ENCODE measurements at regions not wholly inside any gene's neighbourhood (a gene's known extent, or its start where the extent isn't known, plus 50 kb on each side); places are given as distances from the start of the nearest gene placed in this dataset.

GRCh38 chr5:164972973-164973372 is 1467.6 kb downstream of the MAT2B start:
- Histone ChIP-seq H3K9me3 (replicated peaks; ENCODE audit: low read length) (no peaks in the 10 kb centered on the region), H3K9ac (ENCODE audit: low read depth, low read length) (no peak overlapping the region), H3K4me3 (ENCODE audit: low read length) (no peak overlapping the region), H3K4me1 (ENCODE audit: control insufficient read depth, insufficient read depth, low read length) (no peaks in the 10 kb centered on the region), H3K4me2 (ENCODE audit: low read length) (no peak overlapping the region), H3K36me3 (ENCODE audit: insufficient read depth, low read length) (no peaks in the 10 kb centered on the region), H3K27me3 (ENCODE audit: control insufficient read depth, insufficient read depth, low read length) (no peaks in the 10 kb centered on the region)

GRCh38 chr5:164975986-164976385 is 1470.6 kb downstream of the MAT2B start:
- Histone ChIP-seq H3K27me3 (ENCODE audit: control insufficient read depth, insufficient read depth, low read length) (no peaks in the 10 kb centered on the region), H3K4me2 (ENCODE audit: low read length) (no peak overlapping the region), H3K9me3 (replicated peaks; ENCODE audit: low read length) (no peaks in the 10 kb centered on the region), H3K9ac (ENCODE audit: low read depth, low read length) (no peak overlapping the region), H3K4me1 (ENCODE audit: control insufficient read depth, insufficient read depth, low read length) (no peaks in the 10 kb centered on the region), H3K36me3 (ENCODE audit: insufficient read depth, low read length) (no peaks in the 10 kb centered on the region), H3K4me3 (ENCODE audit: low read length) (no peak overlapping the region)

GRCh38 chr5:164980480-164980879 is 1475.1 kb downstream of the MAT2B start:
- Histone ChIP-seq H3K4me2 (ENCODE audit: low read length) (no peak overlapping the region), H3K27me3 (ENCODE audit: control insufficient read depth, insufficient read depth, low read length) (no peaks in the 10 kb centered on the region), H3K9ac (ENCODE audit: low read depth, low read length) (no peak overlapping the region), H3K4me1 (ENCODE audit: control insufficient read depth, insufficient read depth, low read length) (no peaks in the 10 kb centered on the region), H3K9me3 (replicated peaks; ENCODE audit: low read length) (no peaks in the 10 kb centered on the region), H3K36me3 (ENCODE audit: insufficient read depth, low read length) (no peaks in the 10 kb centered on the region), H3K4me3 (ENCODE audit: low read length) (no peak overlapping the region)

- H3K36me3 ChIP-seq (ENCODE audit: insufficient read depth, low read length), result no peaks in the 10 kb centered on the region
- H3K9ac ChIP-seq (ENCODE audit: low read depth, low read length), result no peak overlapping the region
- H3K27me3 ChIP-seq (ENCODE audit: control insufficient read depth, insufficient read depth, low read length), result no peaks in the 10 kb centered on the region
- H3K4me2 ChIP-seq (ENCODE audit: low read length), result no peak overlapping the region
- no peaks in the 10 kb centered on the region for H3K4me1 ChIP-seq (ENCODE audit: control insufficient read depth, insufficient read depth, low read length)
- H3K4me3 ChIP-seq (ENCODE audit: low read length), result no peak overlapping the region
- H3K9me3 ChIP-seq (replicated peaks; ENCODE audit: low read length), result peaks cover 11% of the 10 kb centered on the region
Observed at GRCh38 chr5:164998142-164998541, 1492.7 kb downstream of the MAT2B start.

- Histone ChIP-seq H3K4me1 (ENCODE audit: control insufficient read depth, insufficient read depth, low read length) (no peaks in the 10 kb centered on the region), H3K36me3 (ENCODE audit: insufficient read depth, low read length) (no peaks in the 10 kb centered on the region), H3K9me3 (replicated peaks; ENCODE audit: low read length) (peaks cover 8% of the 10 kb centered on the region), H3K27me3 (ENCODE audit: control insufficient read depth, insufficient read depth, low read length) (no peaks in the 10 kb centered on the region), H3K9ac (ENCODE audit: low read depth, low read length) (no peak overlapping the region), H3K4me2 (ENCODE audit: low read length) (no peak overlapping the region), H3K4me3 (ENCODE audit: low read length) (no peak overlapping the region)
Observed at GRCh38 chr5:164998590-164998989, 1493.2 kb downstream of the MAT2B start.

GRCh38 chr5:165000479-165001190 is 1495.2 kb downstream of the MAT2B start:
- Histone ChIP-seq H3K4me1 (ENCODE audit: control insufficient read depth, insufficient read depth, low read length) (no peaks in the 10 kb centered on the region), H3K4me3 (ENCODE audit: low read length) (no peak overlapping the region), H3K36me3 (ENCODE audit: insufficient read depth, low read length) (no peaks in the 10 kb centered on the region), H3K9ac (ENCODE audit: low read depth, low read length) (no peak overlapping the region), H3K9me3 (replicated peaks; ENCODE audit: low read length) (peaks cover 4% of the 10 kb centered on the region), H3K27me3 (ENCODE audit: control insufficient read depth, insufficient read depth, low read length) (no peaks in the 10 kb centered on the region), H3K4me2 (ENCODE audit: low read length) (no peak overlapping the region)

- Histone ChIP-seq H3K4me3 (ENCODE audit: low read length) (no peak overlapping the region), H3K4me2 (ENCODE audit: low read length) (no peak overlapping the region), H3K9ac (ENCODE audit: low read depth, low read length) (no peak overlapping the region), H3K27me3 (ENCODE audit: control insufficient read depth, insufficient read depth, low read length) (no peaks in the 10 kb centered on the region), H3K4me1 (ENCODE audit: control insufficient read depth, insufficient read depth, low read length) (no peaks in the 10 kb centered on the region), H3K36me3 (ENCODE audit: insufficient read depth, low read length) (no peaks in the 10 kb centered on the region), H3K9me3 (replicated peaks; ENCODE audit: low read length) (peaks cover 4% of the 10 kb centered on the region)
Observed at GRCh38 chr5:165003283-165003682, 1497.9 kb downstream of the MAT2B start.

GRCh38 chr5:165004175-165004574 is 1498.8 kb downstream of the MAT2B start:
- H3K4me1 ChIP-seq (ENCODE audit: control insufficient read depth, insufficient read depth, low read length), result no peaks in the 10 kb centered on the region
- peaks cover 4% of the 10 kb centered on the region for H3K9me3 ChIP-seq (replicated peaks; ENCODE audit: low read length)

GRCh38 chr5:165014439-165014838 is 1509.0 kb downstream of the MAT2B start:
- no peaks in the 10 kb centered on the region for H3K4me1 ChIP-seq (ENCODE audit: control insufficient read depth, insufficient read depth, low read length)
- H3K9ac ChIP-seq (ENCODE audit: low read depth, low read length), result no peak overlapping the region
- H3K4me3 ChIP-seq (ENCODE audit: low read length), result no peak overlapping the region
- H3K36me3 ChIP-seq (ENCODE audit: insufficient read depth, low read length), result no peaks in the 10 kb centered on the region
- no peak overlapping the region for H3K4me2 ChIP-seq (ENCODE audit: low read length)
- no peaks in the 10 kb centered on the region for H3K27me3 ChIP-seq (ENCODE audit: control insufficient read depth, insufficient read depth, low read length)
- H3K9me3 ChIP-seq (replicated peaks; ENCODE audit: low read length), result peaks cover 3% of the 10 kb centered on the region

More at GRCh38 chr5:165004175-165004574, 1498.8 kb downstream of the MAT2B start:
- no peaks in the 10 kb centered on the region for H3K27me3 ChIP-seq (ENCODE audit: control insufficient read depth, insufficient read depth, low read length)
- no peak overlapping the region for H3K4me3 ChIP-seq (ENCODE audit: low read length)
- H3K9ac ChIP-seq (ENCODE audit: low read depth, low read length), result no peak overlapping the region
- H3K4me2 ChIP-seq (ENCODE audit: low read length), result no peak overlapping the region
- H3K36me3 ChIP-seq (ENCODE audit: insufficient read depth, low read length), result no peaks in the 10 kb centered on the region

- Histone ChIP-seq H3K4me1 (ENCODE audit: control insufficient read depth, insufficient read depth, low read length) (no peaks in the 10 kb centered on the region), H3K4me2 (ENCODE audit: low read length) (no peak overlapping the region), H3K9me3 (replicated peaks; ENCODE audit: low read length) (peaks cover 3% of the 10 kb centered on the region), H3K36me3 (ENCODE audit: insufficient read depth, low read length) (no peaks in the 10 kb centered on the region), H3K9ac (ENCODE audit: low read depth, low read length) (no peak overlapping the region), H3K4me3 (ENCODE audit: low read length) (no peak overlapping the region), H3K27me3 (ENCODE audit: control insufficient read depth, insufficient read depth, low read length) (no peaks in the 10 kb centered on the region)
Observed at GRCh38 chr5:165015126-165015525, 1509.7 kb downstream of the MAT2B start.

- Histone ChIP-seq H3K9ac (ENCODE audit: low read depth, low read length) (no peak overlapping the region), H3K36me3 (ENCODE audit: insufficient read depth, low read length) (no peaks in the 10 kb centered on the region), H3K4me3 (ENCODE audit: low read length) (no peak overlapping the region), H3K9me3 (replicated peaks; ENCODE audit: low read length) (peaks cover 3% of the 10 kb centered on the region), H3K4me2 (ENCODE audit: low read length) (no peak overlapping the region), H3K4me1 (ENCODE audit: control insufficient read depth, insufficient read depth, low read length) (no peaks in the 10 kb centered on the region), H3K27me3 (ENCODE audit: control insufficient read depth, insufficient read depth, low read length) (no peaks in the 10 kb centered on the region)
Observed at GRCh38 chr5:165015547-165015946, 1510.1 kb downstream of the MAT2B start.

GRCh38 chr5:165026971-165027370 is 1521.6 kb downstream of the MAT2B start:
- H3K9ac ChIP-seq (ENCODE audit: low read depth, low read length), result no peak overlapping the region
- no peaks in the 10 kb centered on the region for H3K36me3 ChIP-seq (ENCODE audit: insufficient read depth, low read length)
- H3K4me3 ChIP-seq (ENCODE audit: low read length), result no peak overlapping the region
- H3K27me3 ChIP-seq (ENCODE audit: control insufficient read depth, insufficient read depth, low read length), result no peaks in the 10 kb centered on the region
- H3K4me2 ChIP-seq (ENCODE audit: low read length), result no peak overlapping the region
- no peaks in the 10 kb centered on the region for H3K9me3 ChIP-seq (replicated peaks; ENCODE audit: low read length)
- no peaks in the 10 kb centered on the region for H3K4me1 ChIP-seq (ENCODE audit: control insufficient read depth, insufficient read depth, low read length)
